Breast epithelium (tissue), 3 donors: ENCODE measurements at regions not wholly inside any gene's neighbourhood (a gene's known extent, or its start where the extent isn't known, plus 50 kb on each side); places are given as distances from the start of the nearest gene placed in this dataset.

ENCODE experiments used
- CTCF ChIP-seq, 3 donors: fragments of 450-650 bp; IDR thresholded peaks; one replicate each; pipeline ENCODE4 v1.5.1; 2016 to 2017; ENCODE audit warnings: antibody characterized with exemption in 3 of 3, mild to moderate bottlenecking in 3 of 3, moderate library complexity in 3 of 3
- POLR2A ChIP-seq: fragments of 450-650 bp; IDR thresholded peaks from one replicate; pipeline ENCODE4 v1.6.1; 2016; ENCODE audit warnings: antibody characterized with exemption, mild to moderate bottlenecking, moderate library complexity
- POLR2AphosphoS5 ChIP-seq, 3 donors: sonication (generic); formaldehyde crosslinking; IDR thresholded peaks; one replicate each; pipeline ENCODE4 v1.6.1; 2017; ENCODE audit warnings: antibody characterized with exemption in 3 of 3

DNA sequence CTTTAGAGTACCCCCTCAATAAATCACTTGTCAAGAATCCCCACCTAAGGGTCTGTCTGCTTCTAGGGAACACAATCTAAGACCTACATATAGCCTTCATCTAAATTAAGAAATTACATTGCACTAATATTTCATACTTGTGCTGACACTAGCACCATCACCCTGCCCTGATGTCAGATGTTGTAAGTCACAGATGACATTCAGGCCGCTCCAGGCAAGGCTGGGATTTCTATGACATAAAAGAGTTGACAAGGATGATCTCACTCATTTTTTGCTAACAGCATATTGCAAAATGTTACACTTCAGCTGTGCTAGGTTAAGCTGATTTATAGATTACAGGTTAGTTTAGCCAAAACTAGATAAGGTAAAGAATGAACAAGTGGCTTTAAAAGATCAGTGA lies 372.5 kb upstream of the GRIA1 start:
- TF ChIP-seq POLR2AphosphoS5 (IDR thresholded peaks at IDR 0.05) (no peak), CTCF (IDR thresholded peaks at IDR 0.05) (no peak), POLR2A (no peak)
